ENCODE measurements at regions not wholly inside any gene's neighbourhood (a gene's known extent, or its start where the extent isn't known, plus 50 kb on each side); places are given as distances from the start of the nearest gene placed in this dataset.
A peak's percentile ranks its signal among the peaks of the same experiment; 100 is the strongest.
"Not testable (repeated sequence)": the region's sequence is repeated elsewhere in the genome, so short reads cannot be mapped to it uniquely, and the experiment has no call there.

- DNase-seq (ENCODE audit: low read depth) = not testable (repeated sequence)
These were observed 179.7 kb upstream of the TRPC7 start for GRCh38 chr5:136545031-136545430.

GRCh38 chr5:136538534-136538933 is 173.2 kb upstream of the TRPC7 start:
- no peak for DNase-seq (ENCODE audit: low read depth)

GRCh38 chr5:136529081-136529480 is 163.7 kb upstream of the TRPC7 start:
- DNase-seq (ENCODE audit: low read depth) = no peak

GRCh38 chr5:136528481-136529030 is 163.2 kb upstream of the TRPC7 start:
- DNase-seq (ENCODE audit: low read depth) = no peak

- DNase-seq (ENCODE audit: low read depth) = no peak
These were observed 162.0 kb upstream of the TRPC7 start for GRCh38 chr5:136527311-136527710.

- DNase-seq (ENCODE audit: low read depth) = peak; percentile 23
These were observed 161.4 kb upstream of the TRPC7 start for GRCh38 chr5:136526791-136527190.

- DNase-seq (ENCODE audit: low read depth) = no peak
These were observed 160.7 kb upstream of the TRPC7 start for GRCh38 chr5:136526021-136526420.

GRCh38 chr5:136525597-136525996 is 160.3 kb upstream of the TRPC7 start:
- no peak for DNase-seq (ENCODE audit: low read depth)

- peak; percentile 60 for DNase-seq (ENCODE audit: low read depth)
These were observed 157.0 kb upstream of the TRPC7 start for GRCh38 chr5:136522217-136522956.

- DNase-seq (ENCODE audit: low read depth) = no peak
These were observed 156.4 kb upstream of the TRPC7 start for GRCh38 chr5:136521696-136522095.

GRCh38 chr5:136518814-136519213 is 153.5 kb upstream of the TRPC7 start:
- DNase-seq (ENCODE audit: low read depth) = peak; percentile 82

- DNase-seq (ENCODE audit: low read depth) = no peak
These were observed 152.8 kb upstream of the TRPC7 start for GRCh38 chr5:136518174-136518573.

- DNase-seq (ENCODE audit: low read depth) = no peak
These were observed 152.4 kb upstream of the TRPC7 start for GRCh38 chr5:136517755-136518154.

- DNase-seq (ENCODE audit: low read depth) = peak; percentile 55
These were observed 151.3 kb upstream of the TRPC7 start for GRCh38 chr5:136516637-136517036.

- DNase-seq (ENCODE audit: low read depth) = no peak
These were observed 148.1 kb upstream of the TRPC7 start for GRCh38 chr5:136513430-136513829.

- DNase-seq (ENCODE audit: low read depth) = peak; percentile 32
These were observed 145.7 kb upstream of the TRPC7 start for GRCh38 chr5:136511046-136511445.

- no peak for DNase-seq (ENCODE audit: low read depth)
These were observed 145.1 kb upstream of the TRPC7 start for GRCh38 chr5:136510481-136510880.

GRCh38 chr5:136506131-136506530 is 140.8 kb upstream of the TRPC7 start:
- no peak for DNase-seq (ENCODE audit: low read depth)

GRCh38 chr5:136501133-136501532 is 135.8 kb upstream of the TRPC7 start:
- no peak for DNase-seq (ENCODE audit: low read depth)

- DNase-seq (ENCODE audit: low read depth) = no peak
These were observed 127.2 kb upstream of the TRPC7 start for GRCh38 chr5:136492587-136492986.

- DNase-seq (ENCODE audit: low read depth) = no peak
These were observed 126.5 kb upstream of the TRPC7 start for GRCh38 chr5:136491806-136492205.

GRCh38 chr5:136484808-136485325 is 119.5 kb upstream of the TRPC7 start:
- no peak for DNase-seq (ENCODE audit: low read depth)

- DNase-seq (ENCODE audit: low read depth) = no peak
These were observed 116.9 kb upstream of the TRPC7 start for GRCh38 chr5:136482206-136482605.

GRCh38 chr5:136474466-136474865 is 109.1 kb upstream of the TRPC7 start:
- no peak for DNase-seq (ENCODE audit: low read depth)

All from Daoy (cell line).